Left lung (tissue), 4 donors: ENCODE measurements at regions not wholly inside any gene's neighbourhood (a gene's known extent, or its start where the extent isn't known, plus 50 kb on each side); places are given as distances from the start of the nearest gene placed in this dataset.

Experiments
- ATAC-seq: fragments of 200-7000 bp; cut with Tn5 transposase; one replicate; pipeline ENCODE4 v1.9.1; 2020; ENCODE audit warnings: moderate library complexity
- DNase-seq, 4 donors: peaks; one replicate each; pipeline ENCODE4 v3.0.0-alpha.2; 2013 to 2020
- H3K27ac ChIP-seq, 2 donors: fragments of 200-600 bp; sonication (generic) in 1 of 2; one replicate each; pipeline versions ENCODE4 v1.5.0 to v1.8.0; 2020 to 2021
- H3K27me3 ChIP-seq, 2 donors: fragments of 200-600 bp; sonication (generic) in 1 of 2; one replicate each; pipeline versions ENCODE4 v1.5.0 to v1.8.0; 2020 to 2021
- H3K36me3 ChIP-seq, 2 donors: fragments of 200-600 bp; sonication (generic) in 1 of 2; one replicate each; pipeline versions ENCODE4 v1.5.0 to v1.8.0; 2020 to 2021
- H3K4me1 ChIP-seq, 2 donors: fragments of 200-600 bp; one replicate each; pipeline ENCODE4 v1.8.0; 2021
- H3K4me3 ChIP-seq, 2 donors: fragments of 200-600 bp; sonication (generic) in 1 of 2; one replicate each; pipeline versions ENCODE4 v1.5.0 to v1.8.0; 2020 to 2021; ENCODE audit warnings: mild to moderate bottlenecking in 1 of 2
- H3K9me3 ChIP-seq, 2 donors: fragments of 200-600 bp; sonication (generic) in 1 of 2; one replicate each; pipeline versions ENCODE4 v1.5.0 to v1.8.0; 2020 to 2021
- CTCF ChIP-seq, 2 donors: fragments of 200-600 bp; sonication (generic) in 1 of 2; IDR thresholded peaks; one replicate each; pipeline versions ENCODE4 v1.5.0 to v1.8.0; 2021; ENCODE audit warnings: antibody characterized with exemption in 2 of 2
- intact Hi-C, 2 donors: fragments of 100-400 bp; cut with DNase I; formaldehyde crosslinking; loops; one replicate each; pipeline versions ENCODE4 v1.11.2 to v1.14.2; 2022
- donor health status: DM: no; HTN: yes; CAD: no.
- donor health status: DM: no; HTN: no; CAD: no.

DNA sequence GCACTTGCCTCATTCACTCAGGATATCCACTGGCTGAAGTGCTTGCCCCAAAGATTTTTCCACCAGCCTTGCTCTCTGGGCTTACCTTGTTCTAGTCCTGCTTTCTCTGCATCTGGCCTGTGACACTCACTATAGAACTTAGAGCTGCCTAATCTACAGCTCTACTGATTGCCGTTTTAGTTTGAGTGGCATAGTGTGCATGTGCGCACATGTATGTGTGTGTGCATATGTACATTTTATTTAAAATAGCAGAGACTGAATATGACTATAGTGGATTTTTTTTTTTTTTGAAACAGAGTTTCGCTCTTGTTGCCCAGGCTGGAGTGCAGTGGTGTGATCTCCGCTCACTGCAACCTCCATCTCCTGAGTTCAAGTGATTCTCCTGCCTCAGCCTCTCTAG is 92.0 kb upstream of the CCDC190 start:
- DNase-seq (no peak), ATAC-seq (no peak)
- no peak overlapping the region for H3K4me3 ChIP-seq
- no peak for TF ChIP-seq CTCF (IDR thresholded peaks at IDR 0.05)
- H3K27ac ChIP-seq, result no peak overlapping the region
- no peaks in the 10 kb centered on the region for H3K4me1 ChIP-seq
- no peaks in the 10 kb centered on the region for H3K27me3 ChIP-seq
- no peaks in the 10 kb centered on the region for H3K9me3 ChIP-seq
- no peaks in the 10 kb centered on the region for H3K36me3 ChIP-seq
- intact Hi-C loops, result no loop called here

DNA sequence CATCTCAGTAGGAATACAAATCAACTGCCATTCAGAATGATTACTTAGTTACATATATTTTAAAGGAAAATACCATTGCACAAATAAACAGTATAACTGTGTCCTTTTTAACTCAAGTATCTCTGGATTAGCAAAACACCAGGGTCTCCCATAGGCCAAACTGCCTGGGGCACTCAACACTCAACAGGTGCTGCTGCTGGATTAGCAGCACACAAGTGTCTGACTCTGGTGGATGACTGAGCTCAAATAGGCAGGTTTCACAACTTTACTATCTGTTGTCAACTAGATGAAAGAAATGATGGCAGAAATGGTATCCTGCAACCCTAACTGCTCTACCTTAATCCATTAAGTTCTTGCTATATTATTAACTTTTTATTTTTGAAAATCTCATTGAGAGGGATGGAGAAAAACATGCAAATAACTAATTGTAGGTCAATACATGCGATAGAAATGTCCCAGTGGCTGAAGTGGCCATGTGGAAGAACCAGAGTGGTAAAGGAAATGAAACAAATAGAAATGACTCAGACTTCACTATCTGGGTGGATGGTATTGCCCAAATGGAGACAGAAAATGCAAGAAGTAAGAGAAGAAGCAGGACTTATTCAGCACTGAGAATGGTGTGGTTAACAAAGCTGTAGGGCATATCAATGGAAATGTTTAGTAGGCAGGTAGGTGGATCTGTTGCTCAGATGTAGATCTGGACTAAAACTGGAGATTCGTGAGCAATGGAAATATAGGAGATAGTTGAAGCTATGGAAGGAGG is 90.8 kb upstream of the CCDC190 start:
- no peak for TF ChIP-seq CTCF (IDR thresholded peaks at IDR 0.05)
- Histone ChIP-seq H3K4me1 (no peaks in the 10 kb centered on the region), H3K9me3 (no peaks in the 10 kb centered on the region), H3K36me3 (no peaks in the 10 kb centered on the region), H3K4me3 (no peak overlapping the region), H3K27ac (no peak overlapping the region), H3K27me3 (no peaks in the 10 kb centered on the region)
- intact Hi-C loops, result no loop called here
- no peak for DNase-seq
- ATAC-seq, result no peak

- no peaks in the 10 kb centered on the region for H3K9me3 ChIP-seq
- no peaks in the 10 kb centered on the region for H3K27me3 ChIP-seq
- intact Hi-C loops, result no loop called here
- no peaks in the 10 kb centered on the region for H3K4me1 ChIP-seq
- TF ChIP-seq CTCF (IDR thresholded peaks at IDR 0.05), result no peak
- no peaks in the 10 kb centered on the region for H3K36me3 ChIP-seq
- DNase-seq (no peak), ATAC-seq (no peak)
- no peak overlapping the region for H3K27ac ChIP-seq
- H3K4me3 ChIP-seq, result no peak overlapping the region
Observed at GRCh38 chr1:162950187-162950586, 89.2 kb upstream of the CCDC190 start.

DNA sequence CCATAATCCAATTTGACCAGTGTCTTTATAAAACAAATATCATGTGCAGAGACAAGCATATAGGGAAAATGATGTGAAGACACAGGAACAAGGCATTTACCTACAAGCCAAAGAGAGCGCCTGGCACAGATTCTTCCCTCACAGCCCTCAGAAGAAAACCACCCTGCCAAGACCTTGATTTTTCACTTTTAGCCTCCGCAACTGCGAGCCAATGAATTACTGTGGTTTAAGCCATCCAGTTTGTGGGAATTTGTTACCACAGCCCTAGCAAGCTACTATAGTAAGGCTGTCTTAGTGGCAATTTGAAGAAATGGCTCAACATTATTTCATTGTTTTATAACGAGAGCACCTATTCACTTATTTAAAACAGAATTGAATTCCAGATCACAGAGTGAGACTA is 85.7 kb upstream of the CCDC190 start:
- intact Hi-C loops, result no loop called here
- no peaks in the 10 kb centered on the region for H3K36me3 ChIP-seq
- H3K4me1 ChIP-seq, result no peaks in the 10 kb centered on the region
- no peaks in the 10 kb centered on the region for H3K27me3 ChIP-seq
- no peak overlapping the region for H3K4me3 ChIP-seq
- no peak for TF ChIP-seq CTCF (IDR thresholded peaks at IDR 0.05)
- ATAC-seq (no peak), DNase-seq (no peak)
- H3K27ac ChIP-seq, result no peak overlapping the region
- no peaks in the 10 kb centered on the region for H3K9me3 ChIP-seq

- Histone ChIP-seq H3K36me3 (no peaks in the 10 kb centered on the region), H3K4me1 (no peaks in the 10 kb centered on the region), H3K4me3 (no peak overlapping the region), H3K27me3 (no peaks in the 10 kb centered on the region), H3K27ac (no peak overlapping the region), H3K9me3 (no peaks in the 10 kb centered on the region)
- intact Hi-C loops, result no loop called here
- DNase-seq, result no peak
- no peak for TF ChIP-seq CTCF (IDR thresholded peaks at IDR 0.05)
- no peak for ATAC-seq
Observed at GRCh38 chr1:162944974-162945674, 84.1 kb upstream of the CCDC190 start.
